GM19023 (cell line): ENCODE measurements at regions not wholly inside any gene's neighbourhood (a gene's known extent, or its start where the extent isn't known, plus 50 kb on each side); places are given as distances from the start of the nearest gene placed in this dataset.

Experiments used
- ATAC-seq: cut with Tn5 transposase; IDR thresholded peaks from one replicate; pipeline ENCODE4 v1.9.1; 2021; ENCODE audit warnings: mild to moderate bottlenecking, moderate library complexity; ENCODE audit not compliant: unreplicated experiment

DNA sequence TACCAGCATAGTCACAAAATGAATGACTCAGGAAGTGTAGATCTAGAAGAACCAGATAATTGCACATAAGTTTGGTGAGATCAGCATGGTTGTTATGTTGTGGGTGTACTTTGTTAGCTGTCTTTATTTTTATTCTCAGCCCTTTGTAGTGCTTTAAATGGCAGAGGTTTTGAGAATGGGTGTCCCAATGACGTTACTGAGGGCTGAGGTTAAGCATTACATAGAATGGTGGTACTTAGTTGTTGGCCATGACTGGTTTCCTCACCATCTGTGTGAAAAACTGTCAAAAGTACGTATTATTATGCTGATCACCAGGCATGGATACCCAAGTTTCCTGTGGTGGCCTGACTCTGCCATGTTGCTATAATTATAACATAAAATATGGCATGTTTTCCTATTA is 165.8 kb downstream of the UBE2E3 start:
- no peak for ATAC-seq

DNA sequence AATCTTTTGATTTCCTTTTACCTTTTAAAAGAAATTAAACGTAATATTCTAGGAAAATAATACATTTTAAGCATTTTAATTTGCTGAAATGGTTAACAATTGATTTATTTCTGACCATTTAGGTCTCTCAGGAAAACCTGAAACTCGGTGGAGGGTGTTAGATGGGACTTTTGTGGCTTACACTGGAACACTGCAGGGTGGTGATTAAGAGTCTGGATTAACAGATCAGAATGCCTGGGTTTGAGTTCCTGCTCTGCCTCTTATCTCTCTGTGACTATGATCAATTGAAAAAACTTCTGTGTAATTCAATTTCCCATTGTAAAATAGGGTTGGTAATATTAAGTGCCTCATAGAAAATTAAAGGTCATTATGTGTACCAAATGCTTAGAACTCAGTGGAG is 168.7 kb downstream of the UBE2E3 start:
- no peak for ATAC-seq

DNA sequence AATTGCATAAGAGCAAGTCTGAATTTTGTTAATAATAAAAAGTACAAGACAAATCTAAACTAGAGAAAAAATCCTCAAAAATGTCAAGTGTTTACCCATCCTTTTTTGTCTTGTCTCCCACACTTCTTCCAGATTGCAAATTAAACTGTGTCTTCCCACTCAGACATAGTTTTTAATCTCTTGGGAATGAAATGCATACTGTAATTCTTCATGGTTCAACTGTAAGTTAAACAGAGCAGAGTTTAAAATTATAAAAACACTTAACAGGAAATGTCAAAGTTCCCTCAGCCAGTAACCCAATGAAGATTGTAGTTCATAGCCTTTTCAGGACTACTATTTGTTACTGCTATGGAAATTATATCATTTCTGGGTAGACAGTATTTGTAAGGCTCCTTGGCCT is 171.8 kb downstream of the UBE2E3 start:
- ATAC-seq: no peak

DNA sequence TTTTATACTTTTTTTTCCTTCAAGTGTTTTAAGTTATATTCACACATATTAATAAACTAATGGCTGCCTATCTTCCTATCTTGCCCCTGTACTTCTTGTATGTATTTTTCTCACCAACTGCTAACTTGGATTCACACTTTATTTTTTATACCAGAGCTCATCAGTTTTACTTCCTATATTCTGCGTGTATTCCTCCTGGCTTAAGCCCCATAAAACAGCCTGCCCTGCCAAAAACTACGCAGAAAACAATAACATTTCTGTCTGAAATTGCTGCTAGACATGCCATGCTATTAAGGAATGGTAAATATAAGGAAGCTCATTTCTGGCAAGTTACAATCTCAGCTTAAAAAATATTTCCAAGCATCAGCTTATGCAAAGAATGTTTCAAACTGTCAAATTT is 172.3 kb downstream of the UBE2E3 start:
- no peak for ATAC-seq

DNA sequence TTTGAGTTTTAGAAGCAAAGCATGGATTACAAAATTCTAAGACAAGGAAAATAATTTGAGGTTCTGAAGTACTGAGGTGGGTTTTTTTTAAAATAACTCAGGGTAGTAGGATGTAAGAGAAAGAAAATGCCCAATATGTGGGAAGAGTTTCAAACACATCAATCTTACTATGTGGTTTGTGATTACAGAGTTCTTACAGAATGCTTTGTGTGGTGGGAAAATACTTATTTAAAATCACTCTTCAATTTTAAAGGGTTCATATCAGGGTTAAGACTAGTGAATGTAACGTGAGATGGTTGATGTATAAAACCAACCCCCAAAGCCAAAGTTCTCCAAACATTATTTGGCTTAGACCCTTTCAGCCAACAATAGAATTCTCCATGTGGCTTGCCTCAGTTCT is 173.5 kb downstream of the UBE2E3 start:
- no peak for ATAC-seq

DNA sequence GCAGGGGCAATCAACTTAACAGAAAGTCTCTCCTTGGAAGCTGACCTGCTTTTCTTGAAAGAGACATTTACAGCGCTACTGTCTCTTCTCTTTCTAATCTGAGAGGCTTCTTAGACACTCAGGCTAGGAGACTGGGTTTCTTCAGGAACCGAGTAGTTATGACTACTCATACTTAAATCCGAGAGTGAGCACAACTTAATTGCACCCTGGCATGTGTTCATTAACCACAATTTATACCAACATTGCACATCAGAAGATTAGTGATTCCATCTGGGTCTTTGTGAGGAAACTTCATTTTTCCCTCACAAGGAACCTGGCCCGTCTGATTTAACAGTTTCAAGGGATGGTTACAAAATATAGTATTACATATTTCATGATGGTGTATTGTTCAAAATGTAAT is 176.9 kb downstream of the UBE2E3 start:
- no peak for ATAC-seq

DNA sequence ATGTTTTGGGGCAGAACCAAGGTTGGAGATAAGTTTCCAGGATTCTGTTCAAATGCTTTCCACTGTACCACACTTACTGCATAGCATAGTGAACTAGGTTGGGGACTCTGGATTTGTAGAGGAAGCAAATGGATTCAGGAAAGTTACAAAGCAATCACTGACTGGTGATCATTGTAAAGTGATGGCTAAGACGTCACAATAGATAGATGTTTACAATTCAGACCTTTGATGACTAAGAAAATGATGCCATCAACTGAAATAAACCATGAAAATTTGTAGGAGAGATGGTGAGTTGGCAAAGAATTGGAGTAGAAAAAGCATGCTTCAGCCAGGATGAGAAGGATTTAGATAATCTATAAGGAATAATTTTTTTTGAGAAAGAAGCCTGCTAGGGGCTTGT is 178.0 kb downstream of the UBE2E3 start:
- ATAC-seq: no peak

DNA sequence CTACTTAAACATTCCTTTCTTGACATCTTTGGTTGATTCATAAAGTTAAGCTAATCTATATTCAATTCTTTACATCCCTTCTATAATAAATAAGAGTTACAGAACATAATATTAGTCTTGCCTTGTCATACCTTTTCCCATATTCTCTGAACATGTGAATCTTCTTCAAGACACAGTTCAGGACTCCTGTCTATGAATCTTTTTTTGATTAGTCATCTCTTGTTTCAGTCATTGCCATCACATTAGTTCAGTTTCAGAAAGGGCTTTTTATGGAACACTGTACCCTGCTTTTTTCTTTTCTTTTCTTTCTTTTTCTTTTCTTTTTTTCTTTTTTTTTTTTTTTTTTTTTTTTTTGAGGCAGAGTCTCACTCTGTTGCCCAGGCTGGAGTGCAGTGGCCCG is 181.2 kb downstream of the UBE2E3 start:
- ATAC-seq: no peak

DNA sequence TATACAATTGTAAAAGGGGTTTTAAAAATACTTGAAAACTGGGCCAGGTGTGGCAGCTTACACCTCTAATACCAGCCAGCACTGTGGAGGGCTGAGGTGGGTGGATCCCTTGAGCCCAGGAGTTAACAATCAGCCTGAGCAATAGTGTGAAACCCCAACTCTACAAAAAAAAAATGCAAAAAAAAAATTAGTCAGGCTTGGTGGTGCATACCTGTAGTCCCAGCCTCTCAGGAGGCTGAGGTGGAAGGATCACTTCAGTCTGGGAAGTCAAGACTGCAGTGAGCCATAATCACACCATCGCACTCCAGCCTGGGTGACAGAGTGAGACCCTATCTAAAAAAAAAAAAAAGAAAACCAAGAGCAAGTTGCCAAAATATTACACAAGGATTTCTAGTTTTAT is 182.7 kb downstream of the UBE2E3 start:
- ATAC-seq: no peak

DNA sequence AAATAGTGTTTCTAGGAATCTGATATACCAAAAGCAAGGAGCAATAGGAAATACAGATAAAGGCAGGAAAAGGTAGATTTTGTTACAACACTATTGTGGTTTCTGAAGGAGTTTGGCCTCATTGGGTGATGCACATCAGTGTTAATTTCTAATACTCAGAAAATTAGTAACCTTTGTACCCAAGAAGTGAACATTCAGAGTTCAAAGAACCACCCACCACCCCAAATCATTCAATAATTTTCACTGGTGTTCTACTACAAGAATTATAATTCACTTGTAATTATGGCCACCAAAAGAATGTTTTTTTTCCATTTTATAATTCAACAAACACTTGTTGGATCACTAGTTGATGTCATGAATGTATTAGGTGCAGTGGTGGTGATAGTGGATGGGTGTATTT is 183.3 kb downstream of the UBE2E3 start:
- ATAC-seq: no peak

DNA sequence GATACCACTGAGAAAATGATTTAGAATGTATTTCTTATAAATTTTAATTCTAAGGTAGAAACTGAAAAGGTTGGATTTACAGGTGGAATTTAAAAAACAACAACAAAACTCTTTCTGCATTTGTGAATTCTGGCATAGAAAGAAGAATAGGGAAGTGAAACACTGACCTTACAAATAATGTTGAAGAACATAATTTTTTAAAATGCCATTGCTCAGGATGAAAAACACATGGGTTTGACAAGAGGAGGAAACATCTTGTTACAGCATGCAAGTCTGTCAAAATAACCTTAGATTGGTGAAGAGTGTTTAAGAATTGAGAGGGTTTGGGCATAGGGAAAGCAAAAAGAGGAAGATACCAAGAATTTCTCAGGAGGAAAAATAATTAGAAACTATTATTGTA is 184.3 kb downstream of the UBE2E3 start:
- ATAC-seq: no peak

DNA sequence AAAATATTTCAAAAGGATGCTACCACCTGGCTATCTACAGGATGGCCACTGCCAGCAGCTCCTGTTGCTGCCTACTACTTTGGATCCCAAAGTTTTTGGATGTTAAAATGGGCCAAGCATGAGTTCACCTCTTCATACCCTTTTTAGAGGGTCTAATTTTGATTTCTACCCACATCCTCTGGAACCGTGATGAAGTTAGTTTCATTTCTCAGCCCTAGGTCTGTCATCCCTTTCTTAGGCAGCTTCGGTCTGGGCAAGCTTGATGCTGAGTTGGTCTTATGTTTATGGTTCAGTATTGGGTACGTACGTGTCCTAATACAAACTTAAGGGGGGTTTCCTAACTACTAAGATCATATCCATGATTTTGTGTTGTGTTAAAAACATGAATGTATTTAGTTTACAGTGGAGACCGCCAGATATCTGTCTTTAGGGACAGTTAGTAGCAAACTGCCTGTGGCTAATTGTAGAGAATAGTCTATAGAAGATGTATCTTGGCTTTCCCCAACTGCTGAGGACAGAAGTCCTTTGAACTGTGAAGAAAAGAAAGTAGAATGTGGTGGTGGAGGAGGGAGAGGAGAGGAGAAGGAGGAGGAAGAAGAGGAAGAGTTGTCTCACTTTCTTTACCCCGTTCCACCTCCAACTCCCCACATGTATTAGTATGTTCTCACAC is 184.9 kb downstream of the UBE2E3 start:
- peak; percentile 64 for ATAC-seq

DNA sequence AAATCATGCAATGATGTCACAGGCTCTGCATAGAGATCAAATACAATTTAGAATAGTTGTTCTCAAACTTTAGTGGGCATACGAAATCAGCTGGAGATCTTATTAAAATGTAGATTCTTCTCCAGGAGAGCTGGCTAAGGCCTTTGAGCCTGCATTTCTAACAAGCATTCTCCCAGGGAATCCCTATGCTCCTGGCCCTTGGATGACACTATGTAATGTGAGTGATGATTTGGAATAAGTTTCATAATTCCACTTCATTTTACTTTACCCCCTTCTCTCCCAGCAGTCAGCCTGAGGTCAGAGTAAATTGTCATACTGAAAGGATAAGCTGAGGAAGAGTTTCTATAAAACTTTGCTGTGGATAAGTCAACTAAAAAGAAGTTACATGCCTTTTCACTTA is 189.1 kb downstream of the UBE2E3 start:
- no peak for ATAC-seq

DNA sequence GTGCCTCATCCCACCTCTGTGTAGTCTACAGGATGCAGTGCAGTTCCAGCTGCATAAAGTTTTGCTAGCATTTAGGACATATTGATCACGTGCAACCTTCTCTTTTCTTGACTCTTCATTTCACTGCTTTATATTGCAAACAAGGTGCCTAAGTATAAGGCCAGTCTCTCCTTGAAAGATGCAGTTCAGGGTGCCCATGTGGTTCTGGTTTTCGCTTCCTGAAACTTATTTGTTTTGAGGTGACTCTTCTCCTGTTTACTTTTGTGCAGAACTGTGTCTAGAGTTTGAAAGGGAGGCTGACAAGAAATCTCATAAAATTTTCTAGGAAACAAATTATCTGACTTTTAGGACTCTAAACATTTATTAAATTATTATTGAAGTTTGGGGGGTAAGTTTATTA is 189.9 kb downstream of the UBE2E3 start:
- no peak for ATAC-seq

DNA sequence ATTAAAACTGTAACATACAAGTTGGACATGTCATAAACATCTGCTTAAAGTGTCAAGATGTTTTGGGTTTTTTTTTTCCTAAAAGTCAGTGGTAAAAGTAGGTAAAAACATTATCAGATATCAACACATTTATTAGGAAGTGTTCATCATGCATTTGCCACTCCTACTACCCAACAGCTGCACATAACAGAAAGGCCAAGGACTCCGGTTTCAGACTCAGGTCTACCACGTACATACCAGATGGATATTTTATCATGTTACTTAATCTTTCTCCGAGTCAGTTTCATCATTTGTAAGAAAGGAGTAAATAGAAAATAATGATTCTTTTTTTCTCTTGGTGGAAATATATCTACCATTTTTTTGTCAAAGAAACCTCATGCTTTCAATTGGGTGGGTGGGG is 192.3 kb downstream of the UBE2E3 start:
- ATAC-seq: no peak

DNA sequence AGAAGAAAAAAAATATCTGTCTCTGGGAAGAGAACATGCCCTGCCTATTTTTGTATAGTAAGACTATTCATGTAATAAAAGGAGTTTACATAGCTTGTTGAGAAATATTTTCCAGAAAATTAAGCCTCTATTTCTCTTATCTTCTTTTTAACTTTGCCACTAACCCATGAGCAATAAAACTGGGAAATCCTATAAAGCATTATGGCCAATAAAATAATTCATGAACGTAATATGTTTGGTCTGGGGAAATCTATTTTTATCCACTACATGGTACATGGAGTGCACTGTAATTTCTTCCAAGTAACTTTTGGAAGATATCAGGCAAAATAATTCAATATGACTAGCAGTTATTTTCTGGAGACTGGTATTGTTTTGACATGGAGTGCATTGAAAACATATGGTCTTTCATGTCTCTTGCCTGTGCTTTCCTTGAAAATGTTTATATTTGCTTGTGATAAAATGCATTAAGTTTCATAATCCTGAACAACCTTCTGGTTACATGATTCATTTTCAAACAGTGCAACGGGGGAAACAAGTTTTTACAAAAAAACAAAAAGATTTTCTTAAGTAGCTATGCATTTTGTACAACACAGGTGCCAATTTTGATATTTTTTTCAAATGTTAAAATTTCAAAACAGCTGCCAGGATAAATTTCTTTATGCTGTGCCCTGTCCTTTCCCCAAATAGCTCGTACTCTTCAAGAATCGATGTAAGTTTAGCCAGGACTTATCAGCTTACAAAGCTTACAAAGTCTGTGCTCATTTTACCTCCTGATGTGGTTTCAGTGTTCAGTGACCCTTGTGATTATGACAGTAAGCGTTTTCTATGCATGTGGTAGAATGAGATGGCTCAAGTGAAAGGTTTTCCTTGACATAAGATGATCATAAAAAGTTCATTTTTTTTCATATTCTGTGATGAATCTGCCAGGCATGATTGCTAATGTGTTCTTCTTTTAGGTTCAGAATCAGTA is 194.5 kb downstream of the UBE2E3 start:
- no peak for ATAC-seq

DNA sequence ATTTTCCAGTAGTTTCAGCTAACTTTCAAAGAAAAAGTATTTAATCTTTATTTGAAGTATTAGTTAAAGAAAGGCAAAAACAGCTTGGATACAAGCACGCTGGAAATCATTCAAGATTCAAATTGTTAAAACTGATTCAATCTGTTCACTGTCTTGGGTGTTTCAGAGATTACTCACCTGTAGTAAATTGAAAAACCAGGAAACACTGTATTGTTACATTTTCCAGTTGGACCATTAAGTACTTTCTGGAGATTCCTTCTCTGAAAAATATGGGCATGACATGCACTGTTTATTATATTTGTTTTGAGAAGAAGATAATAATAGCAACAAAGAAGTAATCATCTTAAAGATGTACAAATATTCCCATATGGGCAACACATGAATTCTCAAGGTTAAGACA is 196.1 kb downstream of the UBE2E3 start:
- no peak for ATAC-seq

DNA sequence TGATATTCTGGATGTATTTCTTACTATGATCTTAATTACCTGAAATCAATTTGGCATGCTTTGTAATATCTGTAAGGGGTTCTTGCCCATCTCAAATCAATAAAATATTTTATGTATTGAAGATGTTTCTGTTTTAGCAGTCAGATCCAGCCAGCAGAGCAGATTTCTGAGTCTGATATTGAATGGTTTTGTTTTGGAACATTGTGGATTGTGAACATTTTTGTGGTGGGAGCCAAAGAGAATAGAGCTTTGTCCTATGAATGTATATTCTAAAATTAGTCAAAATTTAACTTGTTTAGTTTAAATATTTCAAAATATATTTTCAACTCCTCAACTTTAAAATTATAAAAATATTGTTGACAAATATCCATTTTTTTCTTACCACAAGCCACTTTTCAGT is 197.0 kb downstream of the UBE2E3 start:
- no peak for ATAC-seq

DNA sequence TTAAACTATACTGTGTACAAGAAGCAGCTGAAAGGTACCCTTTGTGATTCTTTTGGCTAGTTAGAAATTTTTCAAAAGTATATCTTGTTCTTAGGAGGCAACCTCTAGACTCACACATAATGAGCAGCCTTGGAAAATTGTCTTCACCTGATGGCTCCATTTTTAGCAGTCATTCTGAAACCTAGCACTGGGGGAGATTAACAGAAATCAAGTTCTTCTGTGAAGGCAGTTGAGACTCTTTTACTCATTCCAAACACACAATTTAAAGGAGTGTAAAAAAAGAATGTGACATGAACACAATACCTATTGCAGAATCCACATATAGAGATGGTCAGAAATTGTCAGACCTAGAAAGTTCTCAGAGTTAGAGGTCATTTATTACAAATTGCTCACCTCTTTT is 197.7 kb downstream of the UBE2E3 start:
- ATAC-seq: no peak

DNA sequence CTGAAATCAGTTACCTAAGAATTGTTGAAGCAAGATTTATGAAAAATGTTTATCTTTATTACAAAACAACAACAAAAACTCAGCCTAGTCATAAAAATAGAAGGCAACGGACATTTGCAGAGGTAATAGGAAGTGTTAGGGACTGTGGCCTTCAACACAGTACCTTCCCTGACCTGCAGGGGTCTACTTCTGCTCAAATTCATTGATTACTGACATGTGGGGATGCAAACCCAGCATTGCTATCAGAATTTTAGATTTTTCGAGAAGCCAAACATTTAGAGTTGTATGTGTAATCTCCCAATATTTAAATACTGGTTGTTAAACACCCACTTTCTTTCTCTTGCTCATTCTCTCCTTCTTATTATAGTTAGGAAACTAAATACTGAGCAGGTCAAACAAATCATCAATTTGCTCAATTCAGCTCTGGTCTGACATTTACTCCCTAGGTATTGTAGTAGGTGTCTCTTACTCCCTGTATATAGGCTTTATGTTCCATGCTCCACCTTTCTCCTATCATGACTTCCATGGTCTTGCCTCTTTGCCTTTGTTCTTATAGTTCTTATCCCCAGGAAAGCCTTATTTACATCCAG is 198.5 kb downstream of the UBE2E3 start:
- peak; percentile 67 for ATAC-seq

DNA sequence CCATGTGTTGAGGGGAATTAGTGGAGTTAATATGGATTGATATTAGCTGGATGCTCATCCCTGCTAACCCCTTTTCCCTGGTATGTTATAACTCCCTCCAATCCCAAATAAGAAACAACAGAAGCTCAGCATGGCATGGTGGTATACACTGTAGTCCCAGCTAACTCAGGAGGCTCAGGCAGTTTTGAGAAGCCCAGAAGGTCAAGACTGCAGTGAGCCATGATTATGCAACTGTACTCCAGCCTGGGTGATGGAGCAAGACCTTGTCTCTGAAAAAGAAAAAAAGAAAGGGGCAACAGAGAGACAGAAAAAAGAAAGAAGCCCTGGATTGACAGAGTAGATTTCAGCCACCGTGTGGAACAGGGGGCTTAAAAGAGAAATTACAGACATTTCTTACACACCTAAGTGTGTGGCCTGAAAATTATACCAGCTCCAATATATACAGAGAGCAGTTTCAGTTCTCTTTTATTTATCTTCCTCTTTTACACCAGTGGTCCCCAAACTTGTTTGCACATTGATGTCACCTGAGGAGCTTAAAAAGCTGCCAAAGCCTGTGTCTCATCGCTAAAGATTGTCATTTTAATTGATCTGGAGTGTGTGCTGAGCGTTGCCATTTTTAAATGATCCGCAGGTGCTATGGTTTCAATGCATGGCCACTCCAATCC is 203.6 kb downstream of the UBE2E3 start:
- peak; percentile 87 for ATAC-seq
